ENCODE measurements at regions not wholly inside any gene's neighbourhood (a gene's known extent, or its start where the extent isn't known, plus 50 kb on each side); places are given as distances from the start of the nearest gene placed in this dataset.
"Not testable (repeated sequence)": the region's sequence is repeated elsewhere in the genome, so short reads cannot be mapped to it uniquely, and the experiment has no call there.

DNA sequence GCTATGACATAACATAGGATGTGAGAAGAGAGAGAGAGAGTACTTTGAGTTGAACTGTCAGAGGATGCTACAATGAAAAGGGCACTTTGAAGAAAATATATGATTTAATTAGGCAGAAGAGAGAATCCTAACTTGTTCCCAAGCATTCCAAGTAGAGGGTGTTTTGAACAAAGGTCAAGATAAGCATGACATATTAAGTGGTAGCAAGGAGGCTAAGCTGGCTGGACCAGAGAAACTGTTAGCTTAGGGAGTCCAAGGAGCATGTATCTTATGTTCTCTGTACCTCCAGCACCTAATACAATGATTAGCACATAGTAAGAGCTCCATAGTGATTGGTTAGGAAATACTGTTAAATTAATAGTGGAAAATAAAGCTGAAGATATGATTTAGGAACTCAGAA, 479.6 kb downstream of the TMEM135 start:
- H3K4me3 ChIP-seq (ENCODE audit: low read depth in 1 of 2, low read length in 1 of 2) = no peak overlapping the region
- no peaks in the 10 kb centered on the region for H3K4me1 ChIP-seq (ENCODE audit: control insufficient read depth in 1 of 2, insufficient read depth in 1 of 2, low read depth in 1 of 2, low read length in 1 of 2)
- H3K9me3 ChIP-seq = no peaks in the 10 kb centered on the region
- TF ChIP-seq, protein P1, sequence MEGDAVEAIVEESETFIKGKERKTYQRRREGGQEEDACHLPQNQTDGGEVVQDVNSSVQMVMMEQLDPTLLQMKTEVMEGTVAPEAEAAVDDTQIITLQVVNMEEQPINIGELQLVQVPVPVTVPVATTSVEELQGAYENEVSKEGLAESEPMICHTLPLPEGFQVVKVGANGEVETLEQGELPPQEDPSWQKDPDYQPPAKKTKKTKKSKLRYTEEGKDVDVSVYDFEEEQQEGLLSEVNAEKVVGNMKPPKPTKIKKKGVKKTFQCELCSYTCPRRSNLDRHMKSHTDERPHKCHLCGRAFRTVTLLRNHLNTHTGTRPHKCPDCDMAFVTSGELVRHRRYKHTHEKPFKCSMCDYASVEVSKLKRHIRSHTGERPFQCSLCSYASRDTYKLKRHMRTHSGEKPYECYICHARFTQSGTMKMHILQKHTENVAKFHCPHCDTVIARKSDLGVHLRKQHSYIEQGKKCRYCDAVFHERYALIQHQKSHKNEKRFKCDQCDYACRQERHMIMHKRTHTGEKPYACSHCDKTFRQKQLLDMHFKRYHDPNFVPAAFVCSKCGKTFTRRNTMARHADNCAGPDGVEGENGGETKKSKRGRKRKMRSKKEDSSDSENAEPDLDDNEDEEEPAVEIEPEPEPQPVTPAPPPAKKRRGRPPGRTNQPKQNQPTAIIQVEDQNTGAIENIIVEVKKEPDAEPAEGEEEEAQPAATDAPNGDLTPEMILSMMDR (IDR thresholded peaks at IDR 0.05) = no peak
- no peaks in the 10 kb centered on the region for H3K36me3 ChIP-seq
- no peak overlapping the region for H3K27ac ChIP-seq
- H3K27me3 ChIP-seq = no peaks in the 10 kb centered on the region

DNA sequence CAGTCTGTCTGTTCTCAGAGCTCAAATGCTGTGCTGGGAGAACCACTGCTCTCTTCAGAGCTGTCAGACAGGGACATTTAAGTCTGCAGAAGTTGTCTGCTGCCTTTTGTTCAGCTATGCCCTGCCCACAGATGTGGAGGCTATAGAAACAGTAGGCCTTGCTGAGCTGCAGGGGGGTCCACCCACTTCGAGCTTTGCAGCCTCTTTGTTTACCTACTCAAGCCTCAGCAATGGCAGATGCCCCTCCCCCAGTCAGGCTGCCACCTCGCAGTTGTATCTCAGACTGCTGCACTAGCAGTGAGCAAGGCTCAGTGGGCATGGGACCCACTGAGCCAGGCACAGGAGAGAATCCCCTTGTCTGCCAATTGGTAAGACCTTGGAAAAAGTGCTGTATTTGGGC, 470.0 kb downstream of the TMEM135 start:
- not testable (repeated sequence) for H3K27me3 ChIP-seq; H3K4me3 ChIP-seq (ENCODE audit: low read depth in 1 of 2, low read length in 1 of 2); H3K9me3 ChIP-seq; H3K4me1 ChIP-seq (ENCODE audit: control insufficient read depth in 1 of 2, insufficient read depth in 1 of 2, low read depth in 1 of 2, low read length in 1 of 2); H3K27ac ChIP-seq; H3K36me3 ChIP-seq

DNA sequence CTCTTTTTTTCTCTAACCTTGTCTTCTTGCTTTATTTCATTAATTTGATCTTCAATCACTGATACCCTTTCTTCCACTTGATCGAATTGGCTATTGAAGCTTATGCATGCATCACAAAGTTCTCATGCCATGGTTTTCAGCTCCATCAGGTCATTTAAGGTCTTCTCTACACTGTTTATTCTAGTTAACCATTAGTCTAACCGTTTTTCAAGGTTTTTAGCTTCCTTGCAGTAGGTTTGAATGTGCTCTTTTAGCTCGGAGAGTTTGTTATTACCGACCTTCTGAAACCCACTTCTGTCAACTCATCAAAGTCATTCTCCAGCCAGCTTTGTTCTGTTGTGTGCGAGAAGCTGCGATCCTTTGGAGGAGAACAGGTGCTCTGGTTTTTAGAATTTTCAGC, 469.2 kb downstream of the TMEM135 start:
- not testable (repeated sequence) for H3K4me1 ChIP-seq (ENCODE audit: control insufficient read depth in 1 of 2, insufficient read depth in 1 of 2, low read depth in 1 of 2, low read length in 1 of 2); H3K4me3 ChIP-seq (ENCODE audit: low read depth in 1 of 2, low read length in 1 of 2); H3K9me3 ChIP-seq; H3K27ac ChIP-seq; H3K27me3 ChIP-seq; H3K36me3 ChIP-seq

DNA sequence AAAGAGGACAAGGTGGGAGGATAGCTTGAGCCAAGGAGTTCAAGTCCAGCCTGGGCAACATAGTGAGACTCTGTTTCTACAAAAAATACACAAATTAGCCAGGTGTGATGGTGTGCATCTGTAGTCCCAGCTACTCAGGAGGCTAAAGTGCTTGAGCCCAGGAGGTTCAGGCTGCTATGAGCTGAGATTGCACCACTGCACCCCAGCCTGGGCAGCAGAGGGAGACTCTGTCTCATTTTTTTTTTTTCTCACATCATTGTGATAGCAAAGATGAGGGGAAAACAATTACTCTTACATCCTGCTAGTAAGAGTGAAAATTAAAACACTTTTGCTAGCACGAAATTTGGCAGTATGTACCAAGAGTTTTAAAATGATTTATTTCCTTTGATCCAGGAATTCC, 463.7 kb downstream of the TMEM135 start:
- Histone ChIP-seq H3K4me3 (ENCODE audit: low read depth in 1 of 2, low read length in 1 of 2) (no peak overlapping the region), H3K9me3 (no peaks in the 10 kb centered on the region), H3K27me3 (no peaks in the 10 kb centered on the region), H3K36me3 (no peaks in the 10 kb centered on the region), H3K27ac (no peak overlapping the region), H3K4me1 (ENCODE audit: control insufficient read depth in 1 of 2, insufficient read depth in 1 of 2, low read depth in 1 of 2, low read length in 1 of 2) (no peaks in the 10 kb centered on the region)
- TF ChIP-seq, protein P1 (IDR thresholded peaks at IDR 0.05) = no peak

DNA sequence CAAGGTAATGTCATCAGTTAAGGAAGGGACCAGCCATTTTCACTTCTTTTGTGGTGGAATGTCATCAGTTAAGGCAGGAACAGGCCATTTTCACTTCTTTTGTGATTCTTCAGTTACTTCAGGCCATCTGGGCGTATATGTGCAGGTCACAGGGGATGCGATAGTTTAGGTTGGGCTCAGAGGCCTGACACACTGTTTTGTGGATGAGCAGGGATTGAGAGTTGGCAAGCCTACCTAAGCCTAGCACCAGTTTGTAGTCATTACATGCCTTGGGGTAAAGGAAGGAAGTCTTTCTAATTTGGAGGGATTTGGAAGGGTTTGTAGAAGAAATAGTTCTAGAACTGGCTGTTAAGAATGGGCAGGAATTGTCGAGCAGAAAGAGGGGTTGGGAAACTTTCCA, 457.2 kb downstream of the TMEM135 start:
- not testable (repeated sequence) for H3K4me1 ChIP-seq (ENCODE audit: control insufficient read depth in 1 of 2, insufficient read depth in 1 of 2, low read depth in 1 of 2, low read length in 1 of 2); H3K9me3 ChIP-seq; H3K27me3 ChIP-seq; H3K4me3 ChIP-seq (ENCODE audit: low read depth in 1 of 2, low read length in 1 of 2); H3K27ac ChIP-seq; H3K36me3 ChIP-seq

DNA sequence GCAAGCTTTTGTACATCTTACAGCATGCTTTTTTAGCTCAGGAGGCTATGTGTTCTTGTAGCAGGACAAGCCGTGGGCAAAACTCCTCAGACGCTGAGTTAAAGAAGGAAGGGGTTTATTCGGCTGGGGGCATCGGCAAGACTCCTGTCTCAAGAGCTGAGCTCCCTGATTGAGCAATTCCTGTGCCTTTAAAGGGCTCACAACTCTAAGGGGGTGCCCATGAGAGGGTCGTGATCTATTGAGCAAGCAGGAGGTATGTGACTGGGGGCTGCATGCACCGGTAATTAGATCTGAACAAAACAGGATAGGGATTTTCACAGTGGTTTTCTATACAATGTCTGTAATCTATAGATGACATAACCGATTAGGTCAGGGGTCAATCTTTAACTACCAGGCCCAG, 456.3 kb downstream of the TMEM135 start:
- H3K27me3 ChIP-seq; H3K4me3 ChIP-seq (ENCODE audit: low read depth in 1 of 2, low read length in 1 of 2); H3K27ac ChIP-seq; H3K9me3 ChIP-seq; H3K4me1 ChIP-seq (ENCODE audit: control insufficient read depth in 1 of 2, insufficient read depth in 1 of 2, low read depth in 1 of 2, low read length in 1 of 2); H3K36me3 ChIP-seq: not testable (repeated sequence)

DNA sequence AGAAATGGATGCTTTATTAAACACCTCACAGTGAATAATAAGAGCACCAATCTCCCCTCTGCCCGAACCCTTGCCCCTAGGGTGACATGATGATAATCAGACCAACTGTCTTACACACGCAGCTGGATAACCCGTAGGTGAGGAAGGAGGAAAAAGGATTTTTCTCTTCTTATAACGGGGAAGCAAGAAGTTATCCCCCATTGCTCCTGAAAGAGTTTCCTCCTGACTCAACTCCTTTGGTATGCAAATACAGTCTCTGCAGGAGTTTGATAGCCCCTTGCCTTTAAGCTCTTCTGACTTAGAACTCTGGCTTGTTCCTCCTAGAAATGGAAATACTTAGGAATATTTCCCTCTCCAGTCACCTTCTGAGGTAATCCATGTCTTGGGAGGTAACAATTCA, 455.8 kb downstream of the TMEM135 start:
- TF ChIP-seq, protein P1 (IDR thresholded peaks at IDR 0.05) = no peak
- no peaks in the 10 kb centered on the region for H3K36me3 ChIP-seq
- no peaks in the 10 kb centered on the region for H3K4me1 ChIP-seq (ENCODE audit: control insufficient read depth in 1 of 2, insufficient read depth in 1 of 2, low read depth in 1 of 2, low read length in 1 of 2)
- H3K27ac ChIP-seq = no peak overlapping the region
- H3K4me3 ChIP-seq (ENCODE audit: low read depth in 1 of 2, low read length in 1 of 2) = no peak overlapping the region
- H3K27me3 ChIP-seq = no peaks in the 10 kb centered on the region
- H3K9me3 ChIP-seq = no peaks in the 10 kb centered on the region

DNA sequence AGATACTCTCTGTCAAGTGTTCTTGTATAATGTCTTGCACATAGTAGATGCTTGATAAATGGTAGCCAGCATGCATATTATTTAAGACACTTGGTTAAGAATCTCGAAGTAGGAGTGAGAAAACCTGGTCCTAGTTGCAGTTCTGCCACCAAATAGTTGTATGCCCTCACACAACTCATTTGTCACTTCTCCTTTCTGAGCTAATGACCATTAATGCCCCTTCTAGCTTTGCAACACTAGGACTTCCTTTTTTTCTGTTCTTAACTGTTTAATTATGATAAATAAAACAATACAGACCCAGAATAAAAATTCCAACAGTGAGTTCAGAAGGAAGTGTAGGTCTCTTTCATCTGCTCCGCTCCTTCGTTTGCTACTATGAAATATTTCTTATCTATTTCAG, 453.6 kb downstream of the TMEM135 start:
- no peaks in the 10 kb centered on the region for H3K9me3 ChIP-seq
- no peaks in the 10 kb centered on the region for H3K27me3 ChIP-seq
- no peaks in the 10 kb centered on the region for H3K4me1 ChIP-seq (ENCODE audit: control insufficient read depth in 1 of 2, insufficient read depth in 1 of 2, low read depth in 1 of 2, low read length in 1 of 2)
- H3K4me3 ChIP-seq (ENCODE audit: low read depth in 1 of 2, low read length in 1 of 2) = no peak overlapping the region
- no peak overlapping the region for H3K27ac ChIP-seq
- no peaks in the 10 kb centered on the region for H3K36me3 ChIP-seq
- TF ChIP-seq, protein P1 (IDR thresholded peaks at IDR 0.05) = no peak

Measured in neutrophil (primary cell).